ENCODE measurements at regions not wholly inside any gene's neighbourhood (a gene's known extent, or its start where the extent isn't known, plus 50 kb on each side); places are given as distances from the start of the nearest gene placed in this dataset.

DNA sequence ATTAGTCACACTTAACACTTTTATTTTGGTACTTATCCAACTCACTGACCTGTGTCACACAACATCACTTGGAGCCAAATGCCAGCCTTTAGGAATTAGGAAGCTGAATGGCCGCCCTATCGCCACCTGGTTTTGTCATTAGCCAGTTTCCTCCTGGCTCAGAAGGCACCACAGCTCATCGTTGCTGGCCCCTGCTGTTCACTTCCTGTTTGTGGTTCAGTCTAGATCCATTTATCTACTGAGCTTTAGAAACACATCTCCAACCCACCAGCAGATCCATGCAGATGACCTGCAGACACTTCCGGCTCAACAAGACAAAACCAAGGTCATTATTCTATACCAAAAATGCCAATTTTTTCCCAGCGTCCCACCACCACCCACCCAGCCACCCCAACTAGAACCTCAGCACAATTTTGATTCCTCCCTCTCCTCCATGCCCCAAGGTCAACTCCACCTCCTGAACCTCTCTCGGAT lies 193.5 kb upstream of the NEBL start:
- TF ChIP-seq, protein P1, sequence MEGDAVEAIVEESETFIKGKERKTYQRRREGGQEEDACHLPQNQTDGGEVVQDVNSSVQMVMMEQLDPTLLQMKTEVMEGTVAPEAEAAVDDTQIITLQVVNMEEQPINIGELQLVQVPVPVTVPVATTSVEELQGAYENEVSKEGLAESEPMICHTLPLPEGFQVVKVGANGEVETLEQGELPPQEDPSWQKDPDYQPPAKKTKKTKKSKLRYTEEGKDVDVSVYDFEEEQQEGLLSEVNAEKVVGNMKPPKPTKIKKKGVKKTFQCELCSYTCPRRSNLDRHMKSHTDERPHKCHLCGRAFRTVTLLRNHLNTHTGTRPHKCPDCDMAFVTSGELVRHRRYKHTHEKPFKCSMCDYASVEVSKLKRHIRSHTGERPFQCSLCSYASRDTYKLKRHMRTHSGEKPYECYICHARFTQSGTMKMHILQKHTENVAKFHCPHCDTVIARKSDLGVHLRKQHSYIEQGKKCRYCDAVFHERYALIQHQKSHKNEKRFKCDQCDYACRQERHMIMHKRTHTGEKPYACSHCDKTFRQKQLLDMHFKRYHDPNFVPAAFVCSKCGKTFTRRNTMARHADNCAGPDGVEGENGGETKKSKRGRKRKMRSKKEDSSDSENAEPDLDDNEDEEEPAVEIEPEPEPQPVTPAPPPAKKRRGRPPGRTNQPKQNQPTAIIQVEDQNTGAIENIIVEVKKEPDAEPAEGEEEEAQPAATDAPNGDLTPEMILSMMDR (IDR thresholded peaks at IDR 0.05), result no peak
- TF ChIP-seq POLR2A (IDR thresholded peaks at IDR 0.05), result no peak

All from Peyer's patch (tissue), 4 donors.